HEK293T (cell line): ENCODE measurements at regions not wholly inside any gene's neighbourhood (a gene's known extent, or its start where the extent isn't known, plus 50 kb on each side); places are given as distances from the start of the nearest gene placed in this dataset.
A peak's percentile ranks its signal among the peaks of the same experiment; 100 is the strongest.

Source experiments
- CTCF ChIA-PET: fragments of 350-600 bp; formaldehyde crosslinking; extraction: SDS; loops from one replicate; lab custom pipeline; 2021; ENCODE audit warnings: antibody characterized with exemption, inconsistent platforms; lab: Yijun Ruan, JAX
- POLR2A ChIA-PET: fragments of 350-600 bp; formaldehyde crosslinking; extraction: SDS; loops from one replicate; lab custom pipeline; 2020; ENCODE audit warnings: antibody characterized with exemption, inconsistent platforms; lab: Yijun Ruan, JAX
- DNase-seq: peaks from one replicate; pipeline ENCODE4 v3.0.0; 2012; ENCODE audit warnings: mixed read lengths; ENCODE audit errors: extremely low spot score
- ARNT ChIP-seq: fragments of 450-650 bp; IDR thresholded peaks from 2 replicates; pipeline ENCODE4 v1.6.1; 2017; ENCODE audit warnings: mild to moderate bottlenecking
- BHLHE40 ChIP-seq: fragments of 450-650 bp; IDR thresholded peaks from 2 replicates; pipeline ENCODE4 v1.6.1; 2016; ENCODE audit warnings: mild to moderate bottlenecking, moderate library complexity, borderline replicate concordance
- CTBP1 ChIP-seq: fragments of 450-650 bp; IDR thresholded peaks from 2 replicates; pipeline ENCODE4 v1.6.1; 2016; ENCODE audit warnings: borderline replicate concordance
- ELF4 ChIP-seq: fragments of 450-650 bp; IDR thresholded peaks from 2 replicates; pipeline ENCODE4 v1.6.1; 2017; ENCODE audit warnings: antibody characterized with exemption
- FOXA1 ChIP-seq: fragments of 450-650 bp; IDR thresholded peaks from 2 replicates; pipeline ENCODE4 v1.6.1; 2016; ENCODE audit warnings: mild to moderate bottlenecking
- FOXK2 ChIP-seq: fragments of 450-650 bp; IDR thresholded peaks from 2 replicates; pipeline ENCODE4 v1.6.1; 2016; ENCODE audit warnings: mild to moderate bottlenecking
- FOXM1 ChIP-seq: fragments of 450-650 bp; IDR thresholded peaks from 2 replicates; pipeline ENCODE4 v1.6.1; 2017; ENCODE audit warnings: mild to moderate bottlenecking, borderline replicate concordance
- HDGF ChIP-seq: fragments of 450-650 bp; IDR thresholded peaks from 2 replicates; pipeline ENCODE4 v1.6.1; 2017; ENCODE audit warnings: antibody characterized with exemption, borderline replicate concordance
- L3MBTL2 ChIP-seq: fragments of 450-650 bp; conservative IDR thresholded peaks from 2 replicates; pipeline ENCODE4 v1.6.1; 2016; ENCODE audit warnings: mild to moderate bottlenecking
- LEF1 ChIP-seq: fragments of 450-650 bp; IDR thresholded peaks from 2 replicates; pipeline ENCODE4 v1.6.1; 2017; ENCODE audit warnings: mild to moderate bottlenecking, borderline replicate concordance
- NFRKB ChIP-seq: fragments of 450-650 bp; IDR thresholded peaks from 2 replicates; pipeline ENCODE4 v1.6.1; 2016; ENCODE audit warnings: mild to moderate bottlenecking, moderate library complexity
- PKNOX1 ChIP-seq: fragments of 450-650 bp; IDR thresholded peaks from 2 replicates; pipeline ENCODE4 v1.6.1; 2016
- SP1 ChIP-seq: fragments of 450-650 bp; IDR thresholded peaks from 2 replicates; pipeline ENCODE4 v1.6.1; 2017
- SUZ12 ChIP-seq: fragments of 450-650 bp; IDR thresholded peaks from 2 replicates; pipeline ENCODE4 v1.6.1; 2016; ENCODE audit warnings: mild to moderate bottlenecking
- TARDBP ChIP-seq: fragments of 450-650 bp; IDR thresholded peaks from 2 replicates; pipeline ENCODE4 v1.6.1; 2016
- ZNF384 ChIP-seq: fragments of 450-650 bp; IDR thresholded peaks from 2 replicates; pipeline ENCODE4 v1.6.1; 2016

GRCh38 chr6:92757925-92758324, 661.4 kb downstream of the EPHA7 start:
- no peak for DNase-seq
- POLR2A ChIA-PET: no interaction called here
- TF ChIP-seq PKNOX1 (peak; percentile 34; the same call in 1 of the 2 replicates), ARNT (no peak), FOXA1 (no peak), BHLHE40 (no peak)
- CTCF ChIA-PET: interaction anchor here (1.0 kb wide), 1 partner anchor 53 kb away, joined by 5 read pairs; no protein-coding TSS in a partner anchor

- ChIA-PET CTCF (no interaction called here), POLR2A (no interaction called here)
- no peak for TF ChIP-seq ELF4
- no peak for TF ChIP-seq TARDBP
- TF ChIP-seq CTBP1: no peak
- no peak for TF ChIP-seq LEF1
- TF ChIP-seq ARNT: no peak
- TF ChIP-seq SP1: no peak
- no peak for TF ChIP-seq SUZ12
- no peak for TF ChIP-seq HDGF
- no peak for TF ChIP-seq ZNF384
- no peak for TF ChIP-seq BHLHE40
- no peak for TF ChIP-seq FOXM1
- no peak for TF ChIP-seq NFRKB
- no peak for TF ChIP-seq PKNOX1
- no peak for TF ChIP-seq FOXK2
- TF ChIP-seq FOXA1: no peak
- TF ChIP-seq L3MBTL2: no peak
- no peak for DNase-seq
Measured at GRCh38 chr6:92756912-92757311, 662.4 kb downstream of the EPHA7 start.

- ChIA-PET POLR2A (no interaction called here), CTCF (no interaction called here)
- no peak for DNase-seq
- TF ChIP-seq ELF4 (no peak), SP1 (no peak), FOXM1 (no peak), L3MBTL2 (no peak), PKNOX1 (no peak), FOXK2 (no peak), FOXA1 (no peak), NFRKB (no peak), HDGF (no peak), LEF1 (no peak), BHLHE40 (no peak), CTBP1 (no peak), ZNF384 (no peak), SUZ12 (no peak), TARDBP (no peak), ARNT (no peak)
Measured at GRCh38 chr6:92753956-92754355, 665.4 kb downstream of the EPHA7 start.

- no peak for DNase-seq
- POLR2A ChIA-PET: no interaction called here
- CTCF ChIA-PET: no interaction called here
- no peak for TF ChIP-seq FOXA1
- TF ChIP-seq LEF1: no peak
- TF ChIP-seq PKNOX1: no peak
- TF ChIP-seq CTBP1: no peak
Measured at GRCh38 chr6:92752114-92752513, 667.2 kb downstream of the EPHA7 start.

GRCh38 chr6:92748131-92748530, 671.2 kb downstream of the EPHA7 start:
- ChIA-PET CTCF (no interaction called here), POLR2A (no interaction called here)
- TF ChIP-seq L3MBTL2 (no peak), FOXA1 (no peak), CTBP1 (no peak), LEF1 (no peak), SUZ12 (no peak), FOXK2 (no peak), HDGF (no peak), SP1 (no peak), BHLHE40 (no peak), ARNT (no peak), FOXM1 (no peak)
- DNase-seq: no peak

GRCh38 chr6:92737983-92738382, 681.4 kb downstream of the EPHA7 start:
- CTCF ChIA-PET: no interaction called here
- POLR2A ChIA-PET: no interaction called here
- DNase-seq: no peak
- TF ChIP-seq FOXM1 (no peak), NFRKB (no peak), SP1 (no peak), PKNOX1 (no peak), BHLHE40 (no peak), HDGF (no peak), ELF4 (no peak), LEF1 (no peak), SUZ12 (no peak)
